ENCODE measurements at regions not wholly inside any gene's neighbourhood (a gene's known extent, or its start where the extent isn't known, plus 50 kb on each side); places are given as distances from the start of the nearest gene placed in this dataset.

DNA sequence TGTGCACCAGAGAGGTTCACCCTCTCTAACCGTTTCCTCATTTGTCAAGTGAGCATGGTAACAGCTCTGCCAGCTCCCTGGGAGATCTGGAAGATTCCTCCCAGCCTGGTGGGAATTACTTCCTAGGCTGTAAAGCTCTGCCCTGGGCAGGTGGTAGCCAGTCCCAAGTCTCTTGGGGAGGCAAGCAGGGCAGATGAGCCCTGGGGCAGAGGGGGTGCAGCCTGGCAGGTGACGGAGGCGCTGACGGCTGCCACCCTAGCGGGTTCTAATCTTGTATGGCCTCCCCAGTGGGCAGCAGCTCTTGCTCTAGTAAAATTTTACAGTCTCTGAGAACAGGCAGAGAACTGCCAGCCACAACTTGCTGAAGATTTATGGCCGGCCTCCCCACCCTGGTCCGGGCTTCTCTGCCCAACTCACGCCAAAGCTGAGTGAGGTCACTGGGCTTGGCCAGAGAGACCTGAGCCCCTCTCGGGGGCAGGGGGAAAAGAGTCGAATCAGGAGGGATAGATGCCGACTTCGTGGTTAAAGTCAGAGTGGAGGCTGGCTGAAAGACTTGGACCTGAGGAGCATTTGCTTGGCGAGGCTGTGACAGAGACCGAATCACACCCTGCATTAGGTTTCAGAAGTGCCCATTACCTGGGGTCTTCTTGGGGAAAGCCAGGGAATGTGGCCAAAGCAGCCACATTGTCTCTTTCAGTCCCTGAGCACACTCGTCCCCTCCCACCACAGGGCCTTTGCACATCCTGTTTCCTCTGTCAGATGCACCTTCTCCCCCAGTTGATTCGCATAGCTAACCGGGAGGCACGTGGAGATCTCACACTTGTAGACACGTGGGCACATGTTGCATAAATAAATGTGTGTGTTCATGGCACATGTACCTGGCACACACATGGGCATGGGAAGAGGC, 188.2 kb downstream of the MN1 start:
- no peak overlapping the region for H3K9ac ChIP-seq (ENCODE audit: low read length)
- no peak overlapping the region for H3K4me2 ChIP-seq (ENCODE audit: low read length, poor library complexity, severe bottlenecking)
- no peak overlapping the region for H3K14ac ChIP-seq (ENCODE audit: low read length in 2 of 2)
- H3K27ac ChIP-seq (ENCODE audit: low read length, poor library complexity, severe bottlenecking): no peak overlapping the region
- H3K79me1 ChIP-seq (replicated peaks; ENCODE audit: low read length, poor library complexity, severe bottlenecking): no peaks in the 10 kb centered on the region
- no peak overlapping the region for H2AFZ ChIP-seq (ENCODE audit: low read depth, low read length)
- H2BK5ac ChIP-seq (ENCODE audit: low read depth, low read length, poor library complexity, severe bottlenecking): no peak overlapping the region
- no peak overlapping the region for H3K4ac ChIP-seq (ENCODE audit: low read depth in 1 of 2, low read length in 2 of 2)
- H4K91ac ChIP-seq (ENCODE audit: low read length): no peak overlapping the region
- H3K9me3 ChIP-seq (ENCODE audit: control insufficient read depth, low read length): no peaks in the 10 kb centered on the region
- H2BK12ac ChIP-seq (ENCODE audit: low read length in 2 of 2): no peak overlapping the region
- H2BK120ac ChIP-seq (ENCODE audit: low read depth, low read length): no peak overlapping the region
- H2AK5ac ChIP-seq (ENCODE audit: low read length, severe bottlenecking): no peak overlapping the region
- H3K18ac ChIP-seq (ENCODE audit: low read depth in 1 of 2, low read length in 2 of 2): no peak overlapping the region
- no peak overlapping the region for H3K4me3 ChIP-seq (ENCODE audit: insufficient read depth in 1 of 2, low read depth in 1 of 2, low read length in 2 of 2)
- no peak overlapping the region for H4K8ac ChIP-seq (ENCODE audit: low read length)
- peaks cover 13% of the 10 kb centered on the region for H3K4me1 ChIP-seq (ENCODE audit: control insufficient read depth, insufficient read depth, low read depth, low read length)
- H3K23ac ChIP-seq (ENCODE audit: low read length in 2 of 2): no peak overlapping the region
- H3K27me3 ChIP-seq (ENCODE audit: control insufficient read depth in 1 of 2, insufficient read depth in 1 of 2, low read length in 2 of 2): peaks cover 0 to 61% of the 10 kb centered on the region in 2 experiments
- no peak overlapping the region for H2BK15ac ChIP-seq (ENCODE audit: low read depth, poor library complexity, severe bottlenecking)
- no peak for DNase-seq
- WGBS: 68% methylated on average over 19 of the region's 19 CpGs
- H3K36me3 ChIP-seq (ENCODE audit: control insufficient read depth in 1 of 2, insufficient read depth in 2 of 2, low read depth in 1 of 2, low read length in 2 of 2): no peaks in the 10 kb centered on the region

DNA sequence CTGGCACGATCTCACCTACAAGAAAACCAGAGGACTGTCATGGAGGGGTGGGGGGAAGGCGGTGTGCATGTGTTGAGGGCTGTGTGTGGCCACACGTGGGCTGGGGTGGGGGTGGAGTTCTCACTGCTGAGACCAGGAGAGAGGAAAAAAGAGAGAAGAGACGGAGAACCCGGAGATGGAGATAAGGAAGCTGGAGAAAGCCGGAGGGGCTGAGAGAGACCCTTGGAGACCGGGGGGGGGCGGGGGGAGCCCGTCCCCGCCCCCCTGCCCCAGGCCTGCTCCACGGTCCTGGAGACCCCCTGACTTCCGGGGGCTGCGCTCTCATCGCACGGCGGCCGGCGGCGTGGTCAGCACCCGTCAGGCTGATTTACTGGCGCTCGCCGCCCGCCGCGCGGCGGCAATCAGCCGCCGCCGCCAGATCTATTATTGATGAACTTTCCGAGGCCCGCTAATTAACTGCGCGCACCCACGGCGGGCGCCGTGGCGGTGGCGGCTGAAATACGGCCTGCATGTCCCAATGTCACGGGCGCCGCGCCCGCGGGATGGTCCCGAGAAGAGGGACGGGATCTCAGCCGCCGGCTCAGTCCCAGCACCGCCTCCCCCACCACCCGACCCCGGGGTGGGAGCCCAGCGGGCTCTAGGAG, 187.4 kb downstream of the MN1 start:
- Histone ChIP-seq H4K8ac (ENCODE audit: low read length) (no peak overlapping the region), H3K4me2 (ENCODE audit: low read length, poor library complexity, severe bottlenecking) (peak overlapping the region; percentile 52), H2BK15ac (ENCODE audit: low read depth, poor library complexity, severe bottlenecking) (no peak overlapping the region), H2AK5ac (ENCODE audit: low read length, severe bottlenecking) (no peak overlapping the region), H3K18ac (ENCODE audit: low read depth in 1 of 2, low read length in 2 of 2) (no peak overlapping the region), H3K79me1 (replicated peaks; ENCODE audit: low read length, poor library complexity, severe bottlenecking) (no peaks in the 10 kb centered on the region), H4K91ac (ENCODE audit: low read length) (no peak overlapping the region), H3K27me3 (ENCODE audit: control insufficient read depth in 1 of 2, insufficient read depth in 1 of 2, low read length in 2 of 2) (peaks cover 0 to 61% of the 10 kb centered on the region in 2 experiments), H3K4me1 (ENCODE audit: control insufficient read depth, insufficient read depth, low read depth, low read length) (peaks cover 13% of the 10 kb centered on the region), H2BK120ac (ENCODE audit: low read depth, low read length) (no peak overlapping the region), H3K9ac (ENCODE audit: low read length) (peak overlapping the region; percentile 11), H3K14ac (ENCODE audit: low read length in 2 of 2) (no peak overlapping the region), H2AFZ (ENCODE audit: low read depth, low read length) (no peak overlapping the region), H3K27ac (ENCODE audit: low read length, poor library complexity, severe bottlenecking) (no peak overlapping the region), H3K4me3 (ENCODE audit: insufficient read depth in 1 of 2, low read depth in 1 of 2, low read length in 2 of 2) (peak overlapping the region in 1 of 2 experiments; percentile 49), H2BK12ac (ENCODE audit: low read length in 2 of 2) (no peak overlapping the region), H3K9me3 (ENCODE audit: control insufficient read depth, low read length) (no peaks in the 10 kb centered on the region), H2BK5ac (ENCODE audit: low read depth, low read length, poor library complexity, severe bottlenecking) (no peak overlapping the region), H3K4ac (ENCODE audit: low read depth in 1 of 2, low read length in 2 of 2) (no peak overlapping the region), H3K23ac (ENCODE audit: low read length in 2 of 2) (no peak overlapping the region), H3K36me3 (ENCODE audit: control insufficient read depth in 1 of 2, insufficient read depth in 2 of 2, low read depth in 1 of 2, low read length in 2 of 2) (no peaks in the 10 kb centered on the region)
- no peak for DNase-seq
- 50% methylated on average over 51 of the region's 56 CpGs for WGBS

DNA sequence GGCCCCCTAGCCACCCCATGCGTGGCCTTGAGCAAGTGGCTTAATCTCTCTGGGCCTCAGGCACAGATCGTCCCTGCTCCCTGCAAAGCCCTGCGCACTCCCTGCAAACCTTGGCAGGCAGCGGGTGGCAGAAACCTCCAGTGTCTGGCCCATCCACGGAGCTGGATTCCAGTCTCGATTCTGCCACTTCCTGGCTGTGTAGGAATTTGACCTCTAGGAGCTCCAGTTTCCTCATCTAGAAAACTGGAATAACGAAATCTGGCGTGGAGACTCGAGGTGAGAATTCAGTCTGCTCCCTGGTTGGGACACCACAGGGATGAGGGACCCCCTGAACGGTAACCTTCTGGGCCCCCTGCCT, 186.9 kb downstream of the MN1 start:
- Histone ChIP-seq H3K23ac (ENCODE audit: low read length in 2 of 2) (no peak overlapping the region), H2BK12ac (ENCODE audit: low read length in 2 of 2) (no peak overlapping the region), H3K14ac (ENCODE audit: low read length in 2 of 2) (peak overlapping the region in 1 of 2 experiments; percentile 56), H3K79me1 (replicated peaks; ENCODE audit: low read length, poor library complexity, severe bottlenecking) (no peaks in the 10 kb centered on the region), H4K8ac (ENCODE audit: low read length) (no peak overlapping the region), H2AK5ac (ENCODE audit: low read length, severe bottlenecking) (no peak overlapping the region), H3K4me1 (ENCODE audit: control insufficient read depth, insufficient read depth, low read depth, low read length) (peaks cover 13% of the 10 kb centered on the region), H2AFZ (ENCODE audit: low read depth, low read length) (no peak overlapping the region), H3K18ac (ENCODE audit: low read depth in 1 of 2, low read length in 2 of 2) (no peak overlapping the region), H2BK5ac (ENCODE audit: low read depth, low read length, poor library complexity, severe bottlenecking) (no peak overlapping the region), H3K4me3 (ENCODE audit: insufficient read depth in 1 of 2, low read depth in 1 of 2, low read length in 2 of 2) (no peak overlapping the region), H3K4me2 (ENCODE audit: low read length, poor library complexity, severe bottlenecking) (no peak overlapping the region), H2BK15ac (ENCODE audit: low read depth, poor library complexity, severe bottlenecking) (no peak overlapping the region), H4K91ac (ENCODE audit: low read length) (no peak overlapping the region), H3K27ac (ENCODE audit: low read length, poor library complexity, severe bottlenecking) (no peak overlapping the region), H3K9me3 (ENCODE audit: control insufficient read depth, low read length) (peaks cover 2% of the 10 kb centered on the region), H3K27me3 (ENCODE audit: control insufficient read depth in 1 of 2, insufficient read depth in 1 of 2, low read length in 2 of 2) (peaks cover 3 to 66% of the 10 kb centered on the region in 2 experiments), H3K4ac (ENCODE audit: low read depth in 1 of 2, low read length in 2 of 2) (no peak overlapping the region), H2BK120ac (ENCODE audit: low read depth, low read length) (no peak overlapping the region), H3K9ac (ENCODE audit: low read length) (no peak overlapping the region), H3K36me3 (ENCODE audit: control insufficient read depth in 1 of 2, insufficient read depth in 2 of 2, low read depth in 1 of 2, low read length in 2 of 2) (no peaks in the 10 kb centered on the region)
- WGBS: 74% methylated on average over 10 of the region's 10 CpGs
- DNase-seq: no peak

DNA sequence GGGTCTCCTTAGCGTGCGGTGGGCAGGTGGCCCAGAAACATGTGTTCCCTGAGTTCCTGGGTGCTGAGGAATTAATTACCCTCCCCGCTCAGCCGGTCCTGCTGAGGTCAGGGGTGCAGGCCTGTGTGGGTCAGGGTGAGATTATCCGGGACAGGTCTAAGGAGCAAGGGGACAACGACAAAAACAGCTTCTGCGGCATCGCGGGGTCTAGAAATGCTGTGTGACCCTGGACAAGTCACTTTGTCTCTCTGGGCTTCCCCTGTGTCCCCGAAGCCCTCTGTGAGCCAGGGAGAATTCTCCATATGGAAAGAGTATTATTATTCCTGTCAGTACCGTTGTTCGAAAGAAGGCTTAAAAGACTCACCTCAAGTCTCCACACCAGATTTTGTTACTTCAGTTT, 186.1 kb downstream of the MN1 start:
- no peak overlapping the region for H3K4me3 ChIP-seq (ENCODE audit: insufficient read depth in 1 of 2, low read depth in 1 of 2, low read length in 2 of 2)

More for the DNA sequence above, 186.1 kb downstream of the MN1 start:
- Histone ChIP-seq H3K9ac (ENCODE audit: low read length) (no peak overlapping the region), H4K8ac (ENCODE audit: low read length) (no peak overlapping the region), H2AFZ (ENCODE audit: low read depth, low read length) (no peak overlapping the region), H3K27ac (ENCODE audit: low read length, poor library complexity, severe bottlenecking) (no peak overlapping the region), H3K27me3 (ENCODE audit: control insufficient read depth in 1 of 2, insufficient read depth in 1 of 2, low read length in 2 of 2) (peaks cover 9 to 73% of the 10 kb centered on the region in 2 experiments), H3K18ac (ENCODE audit: low read depth in 1 of 2, low read length in 2 of 2) (no peak overlapping the region), H3K14ac (ENCODE audit: low read length in 2 of 2) (no peak overlapping the region), H2BK15ac (ENCODE audit: low read depth, poor library complexity, severe bottlenecking) (no peak overlapping the region), H2AK5ac (ENCODE audit: low read length, severe bottlenecking) (no peak overlapping the region), H2BK12ac (ENCODE audit: low read length in 2 of 2) (no peak overlapping the region), H3K4ac (ENCODE audit: low read depth in 1 of 2, low read length in 2 of 2) (no peak overlapping the region), H2BK5ac (ENCODE audit: low read depth, low read length, poor library complexity, severe bottlenecking) (no peak overlapping the region), H3K79me1 (replicated peaks; ENCODE audit: low read length, poor library complexity, severe bottlenecking) (no peaks in the 10 kb centered on the region), H3K4me1 (ENCODE audit: control insufficient read depth, insufficient read depth, low read depth, low read length) (peaks cover 13% of the 10 kb centered on the region), H4K91ac (ENCODE audit: low read length) (no peak overlapping the region), H3K36me3 (ENCODE audit: control insufficient read depth in 1 of 2, insufficient read depth in 2 of 2, low read depth in 1 of 2, low read length in 2 of 2) (no peaks in the 10 kb centered on the region), H3K4me2 (ENCODE audit: low read length, poor library complexity, severe bottlenecking) (no peak overlapping the region), H3K9me3 (ENCODE audit: control insufficient read depth, low read length) (peaks cover 3% of the 10 kb centered on the region), H3K23ac (ENCODE audit: low read length in 2 of 2) (no peak overlapping the region), H2BK120ac (ENCODE audit: low read depth, low read length) (no peak overlapping the region)
- 87% methylated on average over 12 of the region's 12 CpGs for WGBS
- DNase-seq: no peak
